HG02981 (cell line): ENCODE measurements at regions not wholly inside any gene's neighbourhood (a gene's known extent, or its start where the extent isn't known, plus 50 kb on each side); places are given as distances from the start of the nearest gene placed in this dataset.
"Not testable (repeated sequence)": the region's sequence is repeated elsewhere in the genome, so short reads cannot be mapped to it uniquely, and the experiment has no call there.

Source experiments
- ATAC-seq: cut with Tn5 transposase; IDR thresholded peaks from one replicate; pipeline ENCODE4 v1.9.1; 2021; ENCODE audit warnings: mild to moderate bottlenecking, moderate library complexity; ENCODE audit not compliant: unreplicated experiment

DNA sequence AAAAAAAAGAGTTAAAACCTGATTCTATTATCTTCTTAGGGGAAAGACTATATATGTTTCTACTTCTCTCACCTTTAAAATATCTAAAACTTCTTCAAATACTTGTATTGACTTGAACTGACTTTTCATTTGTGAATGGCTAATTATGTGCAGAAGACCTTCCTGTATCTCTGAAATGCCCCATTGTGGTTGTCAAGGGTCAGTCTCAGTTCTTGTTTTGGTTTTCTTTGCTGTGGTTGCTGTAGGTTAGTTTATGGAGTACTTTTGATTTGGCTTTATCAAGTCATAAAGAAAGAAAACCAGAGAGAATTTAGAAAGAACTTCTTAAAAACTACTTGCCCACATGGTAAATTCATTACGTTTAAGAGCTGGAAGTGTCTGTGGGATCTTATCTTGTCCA is 345.3 kb upstream of the POU1F1 start:
- peak; percentile 73 for ATAC-seq

DNA sequence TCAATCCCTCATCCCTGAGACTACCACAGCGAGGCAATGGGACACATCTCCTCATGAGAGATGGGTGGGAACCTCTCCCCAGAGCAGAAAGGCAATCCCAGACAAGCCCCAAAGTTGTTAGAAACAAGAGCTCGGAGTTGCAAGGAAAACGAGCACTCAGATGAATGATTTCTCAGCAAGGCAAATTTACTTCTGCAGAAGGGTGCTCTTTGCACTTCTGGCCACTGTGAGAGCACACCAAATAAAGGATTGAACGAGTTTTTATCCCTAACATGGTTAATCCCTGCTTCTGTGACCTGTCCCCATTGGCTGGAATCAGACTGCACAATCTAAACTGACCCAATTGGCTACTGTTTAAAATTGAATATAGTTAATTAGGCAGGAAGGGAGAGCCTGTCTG is 339.1 kb upstream of the POU1F1 start:
- ATAC-seq, result no peak

DNA sequence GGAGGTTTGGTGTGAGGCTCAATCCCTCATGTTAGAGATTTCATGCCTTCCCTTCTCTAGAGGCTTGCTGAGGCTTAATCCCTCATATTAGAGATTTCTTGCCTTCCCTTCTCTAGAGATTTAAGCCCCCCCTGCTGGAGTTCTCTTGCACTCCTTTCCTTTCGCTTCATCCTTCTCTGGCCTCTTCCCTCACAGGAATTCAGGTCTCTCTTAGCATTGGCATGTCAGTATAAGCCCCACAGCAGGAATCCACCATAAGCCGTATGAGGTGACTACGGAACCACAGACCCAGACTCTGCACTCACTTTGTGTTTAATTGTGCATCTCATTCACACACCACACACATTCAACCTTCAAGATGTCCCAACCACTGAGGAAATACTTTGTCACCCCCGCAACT is 338.6 kb upstream of the POU1F1 start:
- no peak for ATAC-seq

DNA sequence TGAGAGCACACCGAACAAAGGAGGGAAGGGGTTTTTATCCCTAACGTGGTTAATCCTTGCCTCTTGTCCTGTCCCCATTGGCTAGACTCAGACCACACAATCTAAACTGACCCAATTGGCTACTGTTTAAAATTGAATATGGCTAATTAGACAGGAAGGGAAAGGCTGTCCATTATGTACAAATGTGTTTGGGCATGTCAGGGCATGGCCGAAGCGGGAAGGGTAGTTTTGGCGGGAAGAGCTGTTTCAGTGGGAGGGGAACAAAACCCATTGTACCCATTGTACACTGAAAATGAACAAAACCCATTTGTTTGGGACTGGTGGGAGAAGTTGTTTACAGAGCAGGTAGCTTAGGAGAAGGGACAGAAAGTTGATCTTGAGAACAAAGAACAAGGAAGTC is 330.9 kb upstream of the POU1F1 start:
- no peak for ATAC-seq

DNA sequence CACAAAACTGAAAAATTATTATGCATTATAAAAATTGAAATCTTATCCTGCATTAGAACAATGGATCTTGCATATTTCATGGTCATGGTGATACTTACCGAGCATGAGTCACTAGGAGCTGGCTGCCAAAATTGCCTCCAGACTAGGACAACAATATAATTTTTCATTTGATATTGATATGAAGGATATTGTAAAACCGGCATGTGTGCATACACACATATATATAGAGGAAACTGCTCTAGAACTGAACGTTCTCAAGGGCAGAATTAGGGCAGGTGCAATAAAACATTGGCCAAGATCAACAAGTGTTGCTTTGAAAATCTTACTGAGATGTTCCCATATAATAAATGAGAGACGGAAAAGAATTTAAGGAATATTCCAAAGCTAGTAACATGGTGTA is 319.4 kb upstream of the POU1F1 start:
- ATAC-seq, result no peak

DNA sequence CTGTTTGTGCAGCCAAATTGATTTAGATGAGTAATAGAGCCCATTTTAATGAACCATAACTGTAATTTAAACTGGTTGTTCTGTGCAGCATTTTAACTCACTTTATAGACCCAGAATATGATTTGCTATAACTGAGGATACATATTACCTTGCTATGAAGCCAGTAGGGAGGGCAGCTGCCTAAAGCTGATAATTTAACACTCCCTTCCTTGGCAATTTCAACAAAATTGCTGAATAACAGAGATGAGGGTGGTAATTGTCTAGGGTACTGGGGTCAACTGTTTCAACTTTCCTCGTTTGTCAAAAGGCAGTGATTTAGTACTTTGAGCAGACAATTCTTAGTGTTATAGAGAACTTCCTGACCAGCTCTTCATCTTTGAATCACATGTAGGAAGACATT is 304.9 kb upstream of the POU1F1 start:
- ATAC-seq, result no peak

DNA sequence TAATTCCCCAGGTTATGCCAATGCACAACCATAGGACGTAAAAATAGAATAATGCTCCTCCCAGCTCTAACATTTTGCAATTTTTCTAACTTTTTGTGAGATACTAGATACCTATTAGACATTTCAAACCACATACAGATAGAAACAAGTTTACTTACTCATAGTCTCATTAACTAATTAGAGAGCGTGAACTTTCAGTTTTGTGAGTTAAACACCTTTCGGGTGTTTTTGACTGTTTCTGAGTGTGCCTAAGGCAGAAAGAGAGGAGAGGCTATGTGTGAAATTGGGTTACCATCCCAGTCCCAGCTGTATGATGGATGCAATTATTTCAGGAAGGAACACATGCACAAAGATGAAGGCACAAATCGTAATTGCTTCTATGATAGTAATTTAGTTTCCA is 300.4 kb upstream of the POU1F1 start:
- no peak for ATAC-seq

DNA sequence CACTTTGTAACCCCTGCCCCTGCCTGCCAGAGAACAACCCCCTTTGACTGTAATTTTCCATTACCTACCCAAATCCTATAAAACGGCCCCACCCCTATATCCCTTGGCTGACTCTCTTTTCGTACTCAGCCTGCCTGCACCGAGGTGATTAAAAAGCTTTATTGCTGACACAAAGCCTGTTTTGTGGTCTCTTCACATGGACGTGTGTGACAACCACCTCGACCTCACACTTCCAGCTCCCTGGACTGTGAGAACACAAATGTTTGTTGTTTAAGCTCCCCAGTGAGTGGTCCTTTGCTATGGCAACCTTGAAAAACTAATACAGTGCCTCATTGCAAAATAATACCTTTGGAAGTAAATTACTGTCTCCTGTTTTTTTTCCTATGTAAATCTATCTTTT is 299.2 kb upstream of the POU1F1 start:
- no peak for ATAC-seq

DNA sequence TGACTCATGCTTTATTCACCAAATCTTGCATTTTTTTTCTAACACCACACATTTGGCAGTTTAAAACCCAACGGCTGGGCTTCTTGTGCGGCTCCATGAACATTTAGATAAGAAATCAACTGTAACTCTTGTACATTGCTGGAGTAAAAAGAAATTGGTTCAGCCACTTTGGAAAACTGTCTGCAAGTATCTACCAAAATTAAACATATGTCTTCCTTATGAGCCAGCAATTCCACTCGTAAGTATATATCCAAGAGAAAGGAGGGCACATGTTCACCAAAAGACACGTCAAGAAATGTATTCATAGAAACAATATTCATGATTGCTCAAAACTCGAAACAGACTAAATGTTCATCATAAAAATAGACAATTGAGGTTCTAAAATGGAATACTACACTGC is 291.9 kb upstream of the POU1F1 start:
- ATAC-seq, result no peak

DNA sequence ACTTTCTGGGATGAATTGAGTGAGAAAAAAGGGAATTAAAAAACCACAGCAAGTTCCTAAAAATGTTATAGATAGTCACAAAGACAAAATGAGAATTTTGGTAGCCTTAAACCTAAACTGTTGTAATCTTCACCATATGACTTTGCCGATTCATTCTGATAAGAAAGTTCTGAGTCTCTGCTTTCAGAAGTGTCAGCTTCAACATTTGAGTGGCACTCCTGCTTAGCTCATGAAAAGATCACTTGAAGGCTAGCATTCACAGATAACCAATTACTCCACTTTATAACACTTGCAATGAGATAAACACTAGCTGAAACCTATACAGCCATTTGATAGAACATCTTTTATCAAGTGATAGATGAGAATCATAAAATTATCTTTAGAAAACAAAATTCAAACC is 288.1 kb upstream of the POU1F1 start:
- ATAC-seq, result no peak

DNA sequence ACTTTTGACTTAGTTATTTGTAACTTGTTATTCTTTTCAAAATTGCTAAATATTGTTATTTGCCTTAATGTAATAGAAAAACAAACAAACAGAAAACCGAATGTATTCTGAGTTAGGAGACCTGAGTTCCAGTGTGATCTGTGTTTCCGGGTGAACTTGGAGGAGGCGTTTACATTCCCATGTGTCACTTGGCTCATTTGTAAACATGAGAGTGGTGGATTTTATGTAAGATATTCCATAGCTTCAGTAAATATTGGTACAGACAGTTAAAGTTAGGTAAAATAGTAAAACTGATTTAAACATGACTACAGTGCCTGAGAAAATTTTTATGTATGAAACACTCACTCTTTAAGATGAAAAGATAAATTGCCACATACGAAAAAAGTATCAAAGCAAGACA is 287.3 kb upstream of the POU1F1 start:
- no peak for ATAC-seq

DNA sequence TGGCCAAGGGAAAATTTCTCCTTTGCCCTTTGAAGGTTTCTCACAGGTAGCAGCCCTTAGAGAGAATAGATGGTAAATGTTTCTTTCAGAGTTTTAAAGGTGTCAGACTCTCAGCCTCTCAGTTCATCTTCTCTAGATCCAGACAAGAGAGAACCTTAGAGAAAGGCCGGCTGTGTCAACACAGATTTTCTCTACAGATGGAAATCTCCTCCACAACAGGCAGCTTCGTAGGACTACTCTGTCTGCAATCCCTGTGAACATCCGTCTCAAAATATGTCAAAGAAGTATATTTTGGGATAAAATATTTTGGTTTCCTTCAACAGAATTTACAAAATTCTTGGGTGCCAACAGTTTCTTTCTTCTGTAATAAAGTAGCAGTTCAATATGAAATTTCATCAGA is 282.1 kb upstream of the POU1F1 start:
- ATAC-seq, result no peak

DNA sequence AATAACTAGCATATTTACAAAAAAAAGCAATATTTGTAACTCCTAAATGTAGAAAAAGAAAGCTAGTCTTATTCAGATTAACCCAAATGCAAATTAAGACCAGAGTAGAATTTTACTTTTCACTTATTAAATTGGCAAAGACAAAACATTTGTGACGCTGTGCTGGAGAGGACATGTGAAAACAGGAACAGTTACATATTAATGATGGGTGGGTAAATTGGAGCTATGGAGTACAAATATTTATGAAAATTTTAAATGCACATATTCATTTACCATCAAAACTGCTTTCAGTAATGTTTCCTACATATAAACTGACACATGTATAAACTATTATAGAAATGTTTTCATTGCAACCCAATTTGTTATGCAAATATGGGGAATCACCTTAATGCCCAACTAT is 278.9 kb upstream of the POU1F1 start:
- no peak for ATAC-seq

DNA sequence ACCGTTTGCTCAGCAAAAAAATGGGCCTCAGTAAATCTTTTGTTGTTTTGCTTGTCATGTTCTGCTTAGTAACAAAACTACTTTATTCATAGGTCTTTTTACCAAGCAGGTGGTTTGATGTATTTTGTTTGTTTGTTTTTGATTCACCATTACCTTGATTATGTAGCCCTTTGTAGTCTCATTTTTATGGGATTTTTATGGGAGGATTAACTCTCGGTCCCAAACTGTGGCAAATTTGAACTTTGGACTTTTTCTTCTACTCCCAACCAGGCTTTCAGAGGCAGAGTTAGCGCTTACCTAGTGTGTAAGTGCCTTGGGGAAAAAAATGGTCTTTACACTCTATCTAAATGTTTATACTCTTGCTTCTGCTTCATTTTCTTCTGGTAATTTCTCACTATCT is 276.7 kb upstream of the POU1F1 start:
- no peak for ATAC-seq

DNA sequence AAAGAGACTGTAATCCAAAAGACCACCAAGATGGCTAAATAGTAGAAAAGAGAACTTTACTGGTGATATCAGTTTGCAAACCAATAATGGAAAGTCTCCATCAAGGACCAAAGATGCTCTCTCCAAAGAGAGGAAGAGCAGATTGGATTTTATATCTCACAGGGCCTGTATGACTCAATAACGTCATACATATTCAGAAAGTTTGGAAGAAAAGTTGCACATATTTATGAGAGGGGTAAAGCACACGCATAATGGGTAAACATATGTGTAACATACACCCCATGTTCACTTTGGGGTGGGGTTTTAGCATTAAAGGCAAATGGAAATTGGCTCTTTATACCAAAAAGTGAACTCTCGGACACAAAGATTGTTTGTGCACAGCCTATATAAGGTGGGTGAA is 274.5 kb upstream of the POU1F1 start:
- no peak for ATAC-seq

DNA sequence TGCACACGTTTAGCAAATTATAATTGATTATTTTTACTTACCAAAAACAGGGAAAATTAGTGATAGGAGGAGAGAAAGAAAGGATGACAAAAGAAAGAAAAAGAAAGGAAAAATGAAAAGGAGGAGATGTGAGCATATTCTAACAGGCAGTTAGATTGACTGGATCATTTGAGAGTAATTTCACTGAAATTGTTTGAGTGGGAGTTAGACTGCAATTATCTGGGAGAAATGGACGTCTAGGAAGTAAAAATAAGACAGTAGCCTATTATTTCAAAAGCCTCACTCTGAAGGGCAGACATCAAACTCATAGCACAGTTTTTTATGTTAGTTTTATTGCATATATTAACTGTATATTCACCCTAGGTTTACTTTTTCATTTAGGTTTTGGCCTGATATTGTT is 272.8 kb upstream of the POU1F1 start:
- no peak for ATAC-seq

DNA sequence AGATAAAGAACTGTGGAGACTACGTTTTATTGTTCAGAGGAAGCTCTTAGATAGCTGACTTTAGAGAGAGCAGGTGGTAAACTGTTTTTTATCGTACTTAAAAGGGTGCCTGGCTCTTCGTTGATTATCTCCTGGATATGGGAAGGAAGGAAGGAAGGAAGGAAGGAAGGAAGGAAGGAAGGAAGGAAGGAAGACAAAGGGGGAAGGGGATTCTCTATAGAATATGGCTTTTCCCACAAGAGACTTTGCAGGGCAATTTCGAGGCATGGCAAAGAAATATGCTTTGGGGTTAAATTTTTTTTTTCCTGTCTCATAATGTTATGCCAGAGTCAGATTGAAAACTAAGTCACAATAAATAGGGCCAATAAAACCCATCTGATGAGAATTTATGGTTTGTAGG is 271.9 kb upstream of the POU1F1 start:
- ATAC-seq, result no peak

DNA sequence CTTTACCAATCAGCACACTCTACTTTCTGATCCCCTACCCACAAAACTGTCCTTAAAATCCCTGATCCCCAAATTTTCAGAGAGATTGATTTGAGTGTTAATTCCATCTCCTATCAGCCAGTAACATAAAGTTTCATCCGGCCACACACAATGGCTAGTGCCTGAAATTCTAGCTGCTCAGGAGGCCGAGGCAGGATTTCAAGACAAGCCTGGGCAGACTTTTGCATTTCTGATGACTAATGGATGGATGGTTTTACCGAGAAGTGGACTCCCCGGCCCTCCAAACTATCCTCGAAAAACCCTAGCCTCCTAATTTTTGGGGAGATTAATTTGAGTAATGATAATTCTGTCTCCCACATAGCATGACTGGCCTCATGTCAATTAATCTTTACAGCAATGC is 269.8 kb upstream of the POU1F1 start:
- no peak for ATAC-seq

DNA sequence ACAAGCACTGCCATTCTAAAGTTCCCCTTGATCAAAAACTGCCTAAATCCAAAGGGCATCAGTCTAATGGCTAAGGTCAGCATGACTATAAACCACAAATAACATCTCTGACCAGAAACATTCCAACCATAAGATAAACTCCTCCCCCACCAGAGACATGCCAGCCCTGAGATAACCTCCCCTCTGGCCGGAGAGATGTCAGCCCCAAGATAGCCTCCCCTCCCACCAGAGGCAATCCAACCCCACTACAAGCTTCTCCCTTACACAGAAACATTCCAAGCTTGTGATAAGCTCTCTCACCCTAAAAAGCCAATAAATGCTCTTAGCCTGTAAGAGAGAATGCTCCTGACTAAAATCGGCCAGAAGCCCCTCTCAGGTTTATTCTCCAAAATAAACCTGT is 267.0 kb upstream of the POU1F1 start:
- not testable (repeated sequence) for ATAC-seq

DNA sequence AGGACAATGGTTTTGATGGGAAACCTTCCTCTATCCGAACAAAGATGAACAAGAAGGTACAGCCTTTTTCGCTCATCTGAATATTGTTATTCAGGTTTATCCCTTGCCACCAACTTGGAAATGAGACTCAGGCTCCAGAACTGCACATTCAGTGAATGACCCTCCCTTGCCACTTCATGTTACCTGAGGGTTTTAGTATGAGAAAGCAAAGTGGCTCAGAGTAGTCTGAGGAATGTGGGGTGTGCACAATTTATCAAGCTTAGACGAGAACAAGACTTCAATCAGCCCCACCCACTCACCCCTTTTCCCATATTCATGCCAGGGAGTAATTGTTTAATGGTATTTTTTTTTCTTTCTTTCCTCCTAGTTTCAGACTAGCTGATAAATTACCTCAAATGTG is 265.3 kb upstream of the POU1F1 start:
- no peak for ATAC-seq

DNA sequence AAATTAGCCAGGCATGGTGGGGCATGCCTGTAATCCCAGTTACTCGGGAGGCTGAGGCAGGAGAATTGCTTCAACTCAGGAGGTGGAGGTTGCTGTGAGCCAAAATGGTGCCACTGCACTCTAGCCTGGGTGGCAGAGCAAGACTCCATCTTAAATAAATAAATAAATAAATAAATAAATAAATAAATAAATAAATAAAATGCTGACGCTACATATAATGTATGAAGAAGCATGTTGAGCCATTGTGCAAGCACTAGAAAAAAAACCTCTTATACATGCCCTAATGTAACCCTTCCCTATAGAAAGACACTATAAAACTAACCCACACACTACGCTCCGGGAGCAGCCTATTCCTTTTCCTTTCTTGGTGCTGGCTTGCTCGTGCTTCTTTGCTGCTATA is 262.3 kb upstream of the POU1F1 start:
- ATAC-seq, result not testable (repeated sequence)

DNA sequence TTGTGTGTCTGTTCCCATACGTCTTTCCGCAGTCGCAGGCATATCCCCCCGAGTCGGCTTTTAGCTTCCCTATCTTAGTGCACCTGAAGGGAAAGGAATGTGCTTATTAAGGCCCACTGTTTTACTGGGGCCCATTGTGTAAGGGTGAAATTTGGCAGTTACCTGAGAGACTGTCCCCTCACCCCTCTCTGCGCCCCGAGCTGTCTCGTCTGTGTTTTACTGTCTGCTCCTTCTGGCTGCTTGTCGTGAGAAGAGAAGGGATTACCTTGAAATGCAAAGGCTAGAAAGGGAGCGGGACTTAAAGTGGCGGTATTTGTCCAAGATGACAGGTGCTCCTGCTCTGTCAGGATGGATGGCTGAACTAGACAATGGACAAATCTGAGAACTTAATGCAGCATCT is 233.0 kb upstream of the POU1F1 start:
- no peak for ATAC-seq

DNA sequence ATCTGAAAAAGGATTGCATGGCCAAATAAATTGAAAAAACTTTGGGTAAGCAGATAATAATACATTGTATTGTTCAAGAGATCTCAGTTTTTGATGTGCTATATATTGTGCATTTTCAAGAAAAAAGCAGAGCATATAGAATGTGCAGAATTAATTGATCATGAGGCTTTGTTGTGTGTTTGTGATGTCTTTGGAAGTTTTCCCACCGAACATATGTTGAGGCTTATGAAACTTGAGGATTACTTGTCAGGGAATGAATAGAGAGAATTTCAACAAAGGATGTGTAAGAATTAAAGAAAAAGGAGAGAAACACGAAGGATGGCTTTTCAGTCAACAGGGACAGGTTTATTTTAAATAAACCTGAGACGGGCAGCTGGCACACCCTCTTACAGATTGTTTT is 232.5 kb upstream of the POU1F1 start:
- no peak for ATAC-seq

DNA sequence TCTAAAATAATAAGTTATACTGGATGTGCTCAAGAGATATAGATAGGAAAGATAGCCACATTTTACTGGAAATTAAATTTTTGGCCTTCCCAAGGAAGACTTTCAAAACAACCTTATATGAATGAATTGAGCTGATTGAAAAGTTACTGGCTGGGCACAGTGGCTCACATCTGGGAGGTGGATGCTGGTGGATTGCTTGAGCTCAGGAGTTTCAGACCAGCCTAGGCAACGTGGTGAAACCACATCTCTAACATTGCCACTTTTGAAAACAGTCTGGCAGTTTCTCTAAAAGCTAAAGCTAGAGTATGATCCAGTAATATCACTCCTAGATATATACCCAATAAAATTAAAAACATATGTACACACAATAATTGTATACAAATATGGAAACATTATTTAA is 231.4 kb upstream of the POU1F1 start:
- ATAC-seq, result no peak
